Cardiac septum (tissue), 1 donor: ENCODE measurements at regions not wholly inside any gene's neighbourhood (a gene's known extent, or its start where the extent isn't known, plus 50 kb on each side); places are given as distances from the start of the nearest gene placed in this dataset.

ENCODE experiments used
- DNase-seq: peaks from one replicate; pipeline ENCODE4 v3.0.0-alpha.2; 2020; ENCODE audit warnings: low spot score
- intact Hi-C: fragments of 100-400 bp; cut with DNase I; formaldehyde crosslinking; loops from one replicate; pipeline ENCODE4 v1.14.0; 2022
- donor health status: DM: no; HTN: no; CAD: no.

GRCh38 chr16:86411897-86412296 is 98.4 kb upstream of the FOXF1 start:
- DNase-seq, result no peak
- intact Hi-C loops, result no loop called here

DNA sequence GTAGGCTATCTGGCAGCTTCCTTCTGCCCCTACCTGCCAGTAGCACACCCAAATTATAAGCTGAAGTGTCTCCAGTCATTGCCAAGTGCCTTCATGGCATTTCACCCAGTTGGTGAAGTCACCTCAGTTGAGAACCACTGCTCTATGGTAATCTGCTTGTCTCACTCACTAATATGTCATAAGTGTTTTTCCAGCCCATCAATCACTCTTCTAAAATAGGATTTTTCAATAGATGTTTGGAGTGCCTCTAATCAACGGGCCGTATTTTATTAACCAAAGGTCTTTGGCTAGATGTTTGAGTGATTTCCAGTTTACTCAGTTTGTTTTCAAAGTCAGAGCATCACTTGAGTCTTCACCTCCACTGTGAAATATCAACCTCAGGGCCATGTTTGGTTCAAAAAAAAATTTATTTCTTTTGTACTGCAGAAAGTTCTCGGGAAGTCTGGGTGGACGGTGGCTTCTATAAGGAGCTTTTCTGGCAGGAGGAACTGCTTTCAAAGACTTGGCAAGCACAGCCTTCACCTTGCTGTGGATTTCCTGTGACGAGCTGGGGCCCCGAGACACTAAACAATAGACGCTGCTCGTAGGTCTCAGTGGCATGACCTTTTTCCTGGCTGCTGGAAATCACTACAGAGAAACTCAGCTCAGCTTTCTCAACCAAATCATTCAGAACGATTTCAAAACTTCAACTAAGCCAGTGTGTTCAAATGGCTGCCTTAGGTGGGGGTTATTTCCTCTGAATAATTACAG is 95.2 kb upstream of the FOXF1 start:
- no peak for DNase-seq
- intact Hi-C loops, result no loop called here

DNA sequence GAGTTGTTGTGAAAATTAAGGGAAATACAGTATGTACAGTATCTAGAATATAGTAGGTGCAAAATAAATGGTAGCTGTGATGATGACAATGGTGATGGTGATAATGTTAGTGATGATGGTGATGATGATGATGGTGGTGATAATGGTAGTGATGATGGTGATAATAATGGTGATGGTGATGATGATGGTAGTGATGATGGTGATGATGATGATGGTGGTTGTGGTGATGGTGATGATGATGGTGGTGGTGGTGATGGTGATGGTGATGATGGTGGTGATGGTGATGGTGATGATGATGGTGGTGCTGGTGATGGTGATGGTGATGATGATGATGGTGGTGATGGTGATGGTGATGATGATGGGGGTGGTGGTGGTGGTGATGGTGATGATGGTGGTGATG is 91.3 kb upstream of the FOXF1 start:
- intact Hi-C loops, result no loop called here
- DNase-seq, result no peak

DNA sequence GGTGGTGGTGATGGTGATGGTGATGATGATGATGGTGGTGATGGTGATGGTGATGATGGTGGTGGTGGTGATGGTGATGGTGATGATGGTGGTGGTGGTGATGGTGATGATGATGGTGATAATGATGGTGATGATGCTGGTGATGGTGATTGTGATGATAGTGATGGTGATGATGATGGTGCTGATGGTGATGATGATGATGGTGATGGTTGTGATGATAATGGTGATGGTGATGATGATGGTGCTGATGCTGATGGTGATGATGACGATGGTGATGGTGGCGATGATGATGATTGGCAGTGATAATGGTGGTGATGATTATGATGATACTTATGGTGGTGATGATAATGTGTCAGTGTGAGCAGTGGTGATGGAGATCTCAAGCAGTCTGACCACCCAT is 90.8 kb upstream of the FOXF1 start:
- intact Hi-C loops, result no loop called here
- no peak for DNase-seq

GRCh38 chr16:86421995-86422394 is 88.3 kb upstream of the FOXF1 start:
- intact Hi-C loops, result no loop called here
- DNase-seq, result no peak

DNA sequence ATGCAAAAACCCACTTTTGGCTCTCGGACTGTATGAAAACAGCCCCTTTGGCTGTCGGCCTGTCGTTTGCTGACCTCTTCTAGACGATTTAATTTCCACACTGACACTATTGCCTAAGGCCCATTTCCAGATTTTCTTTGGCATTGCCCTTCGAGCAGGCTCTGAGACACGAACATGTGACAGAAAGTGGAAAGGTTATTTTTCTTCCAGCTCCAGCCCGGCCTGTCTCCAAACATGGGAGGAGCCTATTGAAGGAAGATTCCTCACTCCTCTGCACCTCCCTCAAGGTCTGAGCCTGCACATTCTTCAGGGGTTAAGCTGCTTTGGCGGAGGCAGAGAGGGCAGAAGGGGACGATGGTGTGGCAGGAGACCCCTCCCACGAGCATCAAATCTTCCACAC is 85.9 kb upstream of the FOXF1 start:
- intact Hi-C loops, result no loop called here
- no peak for DNase-seq

- intact Hi-C loops, result no loop called here
- no peak for DNase-seq
Observed at GRCh38 chr16:86424985-86425384, 85.3 kb upstream of the FOXF1 start.

DNA sequence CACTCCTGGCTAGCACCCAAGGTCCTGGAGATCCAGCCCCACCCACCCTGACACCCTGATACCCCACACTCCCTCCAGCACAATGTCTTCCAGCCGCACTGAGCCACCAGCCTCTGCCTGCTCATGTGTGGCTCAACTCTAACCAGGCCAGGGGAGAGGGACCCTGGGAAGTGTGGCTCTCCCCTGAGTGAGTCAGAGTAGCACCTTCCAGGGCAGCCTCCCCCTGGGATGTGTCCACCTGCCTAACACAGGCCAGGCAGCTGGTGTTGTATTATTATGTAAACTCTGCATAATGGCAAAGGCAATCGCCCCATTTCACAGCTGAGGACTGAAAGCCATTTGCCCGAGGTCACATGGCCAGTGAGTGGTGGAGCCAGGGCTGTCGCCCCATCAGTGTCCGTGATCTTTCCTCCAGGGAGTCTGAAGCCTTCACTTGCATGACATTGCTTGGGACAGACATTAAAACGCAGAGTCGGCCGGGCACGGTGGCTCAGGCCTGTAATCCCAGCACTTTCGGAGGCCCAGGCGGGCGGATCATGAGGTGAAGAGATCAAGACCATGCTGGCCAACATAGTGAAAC is 84.2 kb upstream of the FOXF1 start:
- DNase-seq, result no peak
- intact Hi-C loops, result no loop called here

DNA sequence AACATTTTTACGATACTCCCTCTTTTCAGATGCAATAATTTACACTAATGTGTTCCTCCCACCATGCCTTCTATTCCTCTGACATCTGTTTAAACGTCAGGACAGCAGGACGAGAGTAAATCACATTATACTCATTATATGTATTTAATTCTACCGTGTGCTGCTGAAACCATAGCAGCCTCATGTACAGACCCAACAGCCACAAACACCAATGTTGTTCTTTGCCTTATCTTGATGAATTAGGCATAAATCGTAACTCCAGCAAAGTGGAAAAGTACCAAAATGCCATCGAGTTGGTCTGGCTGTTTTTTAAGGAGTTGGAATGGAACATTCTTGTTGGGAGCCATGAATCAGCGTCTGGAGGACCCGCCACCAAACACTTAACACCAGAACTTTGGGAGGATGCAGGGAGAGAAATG is 82.9 kb upstream of the FOXF1 start:
- intact Hi-C loops, result no loop called here
- DNase-seq, result no peak

DNA sequence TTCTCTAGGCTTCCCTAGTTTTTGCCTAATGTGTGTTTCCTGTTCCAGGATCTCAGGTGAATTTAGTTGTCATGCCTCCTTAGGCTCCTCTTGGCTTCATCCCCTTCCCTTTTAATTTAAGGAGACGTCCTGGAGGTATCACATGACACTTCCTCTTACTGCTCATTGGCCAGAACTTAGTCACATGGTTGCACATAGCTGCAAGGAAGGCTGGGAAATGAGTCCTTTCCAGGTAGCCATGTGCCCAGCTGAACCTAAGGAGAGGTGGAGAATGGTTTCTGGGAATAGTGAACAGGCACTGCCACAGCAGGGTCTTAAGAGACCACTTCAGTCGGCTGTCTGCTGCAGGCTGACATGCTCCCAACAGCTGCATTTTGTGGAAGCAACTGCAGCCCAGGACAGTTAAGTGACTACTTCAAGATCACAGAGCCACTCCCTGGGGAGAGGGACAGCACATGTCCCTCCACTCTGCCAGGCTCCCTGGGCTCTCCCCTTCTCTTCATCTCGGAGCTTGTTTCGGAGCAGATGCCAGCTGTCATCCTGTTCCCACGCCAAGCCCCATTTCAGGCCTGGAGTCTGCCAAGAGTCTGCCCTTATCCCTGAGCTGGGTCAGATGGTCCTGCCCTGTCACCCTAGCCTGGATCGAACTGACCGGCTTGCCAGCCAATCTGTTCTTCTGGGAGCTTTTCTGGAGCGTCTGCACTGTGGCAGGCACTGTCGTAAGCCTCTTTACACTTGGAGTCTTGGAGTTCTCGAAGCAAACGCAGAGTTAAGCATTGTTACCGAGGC is 81.4 kb upstream of the FOXF1 start:
- no peak for DNase-seq
- intact Hi-C loops, result no loop called here

DNA sequence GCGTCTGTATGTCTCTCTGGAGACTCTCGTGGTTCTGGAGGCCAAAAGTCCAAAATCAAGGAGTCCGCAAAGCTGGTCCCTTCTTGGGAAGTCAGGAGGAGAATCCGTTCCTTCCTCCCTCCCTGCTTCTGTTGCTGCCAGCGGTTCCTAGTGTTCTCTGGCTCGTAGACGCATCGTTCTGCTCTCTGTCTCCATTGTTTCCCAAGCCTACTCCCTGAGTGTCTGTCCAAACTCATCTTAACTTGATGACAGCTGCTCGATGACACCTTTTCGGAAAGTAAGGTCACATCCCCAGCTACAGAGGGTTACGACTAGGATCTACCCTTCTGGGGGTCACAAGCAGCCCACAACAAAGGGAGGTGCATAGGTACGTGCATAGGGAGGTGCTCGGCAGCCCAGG is 80.7 kb upstream of the FOXF1 start:
- intact Hi-C loops, result no loop called here

DNA sequence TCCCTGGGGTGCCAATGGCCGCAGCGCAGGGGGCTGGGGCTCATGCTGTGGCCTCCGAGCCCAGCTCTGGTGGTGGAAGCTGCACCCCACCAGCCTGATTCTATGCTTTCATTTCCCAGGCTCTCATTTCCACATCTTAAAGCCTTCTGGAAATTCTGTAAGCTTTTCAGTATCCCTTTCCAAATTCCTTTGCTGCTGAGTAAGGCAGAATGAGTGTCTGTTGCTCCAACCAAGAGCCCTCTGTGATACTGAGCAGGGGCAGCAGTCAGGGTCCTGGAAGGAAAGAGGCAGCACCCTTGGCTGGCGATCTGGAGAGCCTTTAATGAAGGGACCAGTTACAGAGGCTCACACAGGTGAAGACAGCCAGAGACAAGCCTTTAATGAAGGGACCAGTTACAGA is 79.5 kb upstream of the FOXF1 start:
- intact Hi-C loops, result no loop called here
- DNase-seq, result no peak

More for the DNA sequence above, 80.7 kb upstream of the FOXF1 start:
- no peak for DNase-seq

GRCh38 chr16:86431540-86431939 is 78.8 kb upstream of the FOXF1 start:
- DNase-seq, result no peak
- intact Hi-C loops, result no loop called here

GRCh38 chr16:86432048-86432447 is 78.3 kb upstream of the FOXF1 start:
- intact Hi-C loops, result no loop called here

DNA sequence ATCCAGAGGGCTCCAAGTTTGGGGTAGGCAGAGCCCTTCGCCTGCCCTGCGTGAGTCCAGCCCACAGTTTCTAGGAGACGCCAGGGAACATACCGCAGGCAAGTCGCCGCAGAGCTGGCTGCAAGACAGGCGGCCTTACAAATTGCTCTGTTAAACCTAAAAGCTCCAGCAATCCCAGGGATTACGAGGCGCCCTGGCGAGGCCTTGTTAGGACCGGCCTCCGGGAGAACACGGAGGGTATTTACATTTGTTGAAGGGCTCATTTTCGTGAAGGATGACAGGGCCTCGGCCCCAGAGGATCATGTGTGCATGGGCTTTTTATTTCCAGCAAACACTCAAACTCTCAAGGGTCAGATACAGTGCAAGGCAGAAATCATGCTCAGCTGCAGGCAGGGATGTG is 77.6 kb upstream of the FOXF1 start:
- intact Hi-C loops, result no loop called here

More at GRCh38 chr16:86432048-86432447, 78.3 kb upstream of the FOXF1 start:
- DNase-seq, result no peak

DNA sequence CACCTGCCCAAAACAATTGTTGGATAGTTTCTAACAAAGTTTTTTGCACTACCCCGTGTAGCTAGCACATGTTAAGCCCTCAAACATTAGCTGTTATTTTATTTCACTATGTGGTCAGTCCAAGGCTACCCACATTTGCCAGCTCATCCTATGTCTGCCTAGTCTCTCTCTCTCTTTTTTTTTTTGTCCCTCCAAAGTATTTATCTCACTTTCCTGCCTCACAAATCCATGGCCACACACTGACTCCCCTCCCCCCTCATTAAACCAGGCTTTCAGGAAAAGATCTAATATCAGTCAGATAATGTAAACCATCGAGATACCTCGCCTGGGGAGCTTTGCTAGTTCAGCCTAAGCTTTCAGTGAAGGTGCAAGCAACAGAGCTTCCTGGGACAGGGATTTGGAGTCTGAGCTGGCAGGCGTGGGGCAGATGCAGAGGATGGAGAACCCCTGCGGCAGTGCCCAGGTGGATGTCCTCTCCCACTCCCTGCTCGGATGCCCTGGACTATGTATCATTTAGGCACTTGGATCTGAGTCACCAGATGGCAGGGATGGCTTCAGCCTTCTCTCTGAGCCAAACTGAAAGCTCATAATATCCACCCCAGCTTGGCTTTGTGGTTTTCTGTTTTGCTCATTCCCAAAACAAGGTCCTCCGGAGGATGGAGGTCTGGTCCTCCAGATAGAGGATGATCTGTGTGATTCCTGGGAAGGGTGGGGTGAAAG is 73.7 kb upstream of the FOXF1 start:
- DNase-seq, result no peak
- intact Hi-C loops, result no loop called here

More for the DNA sequence above, 77.6 kb upstream of the FOXF1 start:
- no peak for DNase-seq

DNA sequence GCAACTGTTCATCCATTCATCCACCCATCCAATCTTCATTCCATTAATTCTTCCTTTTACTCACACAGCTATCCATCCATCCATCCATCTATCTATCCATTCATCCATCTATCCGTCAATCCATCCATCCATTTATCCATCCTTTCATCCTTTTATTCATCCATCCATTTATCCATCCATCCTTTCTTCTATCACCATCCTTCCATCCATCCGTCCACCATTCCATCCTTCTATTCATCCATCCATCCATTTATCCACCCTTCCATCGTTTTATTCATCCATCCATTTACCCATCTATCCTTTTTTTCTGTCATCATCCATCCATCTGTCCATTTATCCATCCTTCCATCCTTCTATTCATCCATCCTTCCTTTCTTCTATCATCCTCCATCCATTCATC is 73.0 kb upstream of the FOXF1 start:
- no peak for DNase-seq
- intact Hi-C loops, result no loop called here

DNA sequence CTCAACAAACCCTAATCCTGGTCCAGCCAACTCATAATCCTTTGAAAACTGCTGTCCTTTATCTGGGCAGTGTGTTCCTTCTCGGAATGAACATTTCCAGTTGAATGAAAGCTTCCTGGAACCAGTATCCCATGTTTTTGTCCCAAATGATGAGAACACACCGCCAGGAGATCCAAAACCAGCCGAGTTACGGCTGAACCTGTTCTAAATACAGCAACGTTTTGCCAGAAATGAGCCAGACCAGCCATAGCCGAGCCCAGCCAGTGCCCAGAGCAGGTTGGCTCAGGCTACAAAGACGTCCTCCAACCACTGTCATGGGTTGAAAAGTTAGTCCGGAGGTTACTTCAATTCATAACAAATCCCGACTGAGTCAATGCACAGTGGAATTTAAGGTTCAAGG is 67.6 kb upstream of the FOXF1 start:
- intact Hi-C loops, result no loop called here
- no peak for DNase-seq

DNA sequence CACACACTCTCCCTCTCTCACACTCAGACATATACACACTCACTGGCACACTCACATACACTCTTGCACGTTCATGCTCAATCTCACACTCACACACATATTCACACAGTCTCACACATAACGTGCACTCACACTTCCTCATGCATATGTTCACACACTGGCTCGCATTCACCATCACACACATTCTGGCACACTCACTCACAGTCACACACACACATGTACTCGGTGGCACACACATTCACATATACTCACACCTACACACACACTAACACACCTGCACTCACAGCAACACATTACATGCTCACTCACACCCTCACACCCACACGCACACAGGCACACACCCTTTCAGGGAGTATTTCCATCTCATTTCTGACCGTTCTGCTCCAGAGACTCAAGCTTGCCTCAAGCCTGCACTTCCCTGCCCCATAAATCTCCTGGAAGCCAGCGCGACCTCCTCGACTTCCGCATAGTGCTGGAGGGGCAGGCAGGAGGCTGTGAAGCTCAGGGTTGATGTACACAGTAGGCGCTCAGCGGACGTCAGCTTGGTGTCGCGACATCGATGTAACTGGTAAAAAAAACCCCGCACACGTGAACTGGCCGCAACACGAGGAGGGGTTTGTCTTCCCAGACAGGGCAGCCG is 66.7 kb upstream of the FOXF1 start:
- intact Hi-C loops, result no loop called here
- no peak for DNase-seq

DNA sequence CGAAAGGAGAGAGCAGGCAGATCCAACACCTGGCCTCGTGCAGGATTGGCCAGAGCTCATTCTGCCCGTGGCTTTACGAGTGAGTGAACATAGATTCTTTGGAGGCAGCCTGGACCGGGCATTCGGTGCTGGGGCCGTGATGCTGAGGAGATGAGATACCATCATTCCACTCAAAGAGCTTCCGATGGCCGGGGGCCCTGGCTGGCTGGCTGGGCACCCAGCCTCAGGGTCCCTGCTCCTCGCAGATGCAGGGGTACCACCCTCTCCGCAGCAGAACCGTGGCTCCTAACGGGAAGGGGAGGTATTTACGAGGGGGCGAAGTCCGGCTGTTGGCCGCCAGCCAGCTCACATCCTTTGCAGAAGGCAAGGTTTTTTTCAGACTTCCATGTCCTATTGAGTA is 66.1 kb upstream of the FOXF1 start:
- intact Hi-C loops, result no loop called here
- DNase-seq, result no peak
